PC-3 (cell line): ENCODE measurements at regions not wholly inside any gene's neighbourhood (a gene's known extent, or its start where the extent isn't known, plus 50 kb on each side); places are given as distances from the start of the nearest gene placed in this dataset.

ENCODE experiments used
- EZH2phosphoT487 ChIP-seq: fragments of 300-600 bp; sonication (generic); IDR thresholded peaks from 2 replicates; pipeline ENCODE4 v1.6.1; 2018; ENCODE audit warnings: mild to moderate bottlenecking, antibody characterized with exemption, low read length, borderline replicate concordance
- TF ChIP-seq, protein P1 (sequence below): fragments of 300-600 bp; sonication (generic); conservative IDR thresholded peaks from 2 replicates; pipeline ENCODE4 v1.5.1; 2017; ENCODE audit warnings: antibody characterized with exemption, low read depth, mild to moderate bottlenecking, low read length

DNA sequence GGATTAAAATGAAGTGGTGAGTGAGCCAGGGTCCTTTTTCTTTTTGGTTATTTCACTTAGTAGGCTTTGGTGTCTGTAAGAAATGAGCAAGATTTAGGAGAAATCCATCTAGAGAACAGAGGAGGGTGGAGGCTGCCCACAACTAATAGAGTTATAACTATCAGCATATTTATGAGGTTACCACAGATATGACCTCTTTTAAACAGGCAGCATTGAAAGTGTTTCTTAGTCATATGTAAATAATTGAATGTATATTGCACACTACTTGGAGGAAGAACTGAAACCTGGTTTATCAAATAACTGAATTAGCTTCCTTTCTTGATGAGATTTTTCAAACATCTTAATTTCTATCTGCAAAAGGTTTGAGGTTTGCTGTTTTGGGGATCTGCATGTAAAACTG lies 483.1 kb upstream of the PIK3R1 start:
- TF ChIP-seq, protein P1, sequence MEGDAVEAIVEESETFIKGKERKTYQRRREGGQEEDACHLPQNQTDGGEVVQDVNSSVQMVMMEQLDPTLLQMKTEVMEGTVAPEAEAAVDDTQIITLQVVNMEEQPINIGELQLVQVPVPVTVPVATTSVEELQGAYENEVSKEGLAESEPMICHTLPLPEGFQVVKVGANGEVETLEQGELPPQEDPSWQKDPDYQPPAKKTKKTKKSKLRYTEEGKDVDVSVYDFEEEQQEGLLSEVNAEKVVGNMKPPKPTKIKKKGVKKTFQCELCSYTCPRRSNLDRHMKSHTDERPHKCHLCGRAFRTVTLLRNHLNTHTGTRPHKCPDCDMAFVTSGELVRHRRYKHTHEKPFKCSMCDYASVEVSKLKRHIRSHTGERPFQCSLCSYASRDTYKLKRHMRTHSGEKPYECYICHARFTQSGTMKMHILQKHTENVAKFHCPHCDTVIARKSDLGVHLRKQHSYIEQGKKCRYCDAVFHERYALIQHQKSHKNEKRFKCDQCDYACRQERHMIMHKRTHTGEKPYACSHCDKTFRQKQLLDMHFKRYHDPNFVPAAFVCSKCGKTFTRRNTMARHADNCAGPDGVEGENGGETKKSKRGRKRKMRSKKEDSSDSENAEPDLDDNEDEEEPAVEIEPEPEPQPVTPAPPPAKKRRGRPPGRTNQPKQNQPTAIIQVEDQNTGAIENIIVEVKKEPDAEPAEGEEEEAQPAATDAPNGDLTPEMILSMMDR, result no peak
- TF ChIP-seq EZH2phosphoT487, result no peak
